H9 (cell line): ENCODE measurements at regions not wholly inside any gene's neighbourhood (a gene's known extent, or its start where the extent isn't known, plus 50 kb on each side); places are given as distances from the start of the nearest gene placed in this dataset.

Experiments
- DNase-seq: peaks from one replicate; pipeline ENCODE4 v3.0.0-alpha.2; 2017
- H2AFZ ChIP-seq: one replicate; pipeline ENCODE4 v1.6.1; 2013; ENCODE audit warnings: mild to moderate bottlenecking, low read length, control low read depth, moderate library complexity
- H2AK5ac ChIP-seq: 2 replicates; pipeline ENCODE4 v1.6.1; 2013; ENCODE audit warnings: low read length, control low read depth, mixed read lengths; ENCODE audit not compliant: insufficient read length
- H2BK120ac ChIP-seq: one replicate; pipeline ENCODE4 v1.6.1; 2013; ENCODE audit warnings: low read depth, mild to moderate bottlenecking, low read length, control low read depth, inconsistent platforms; ENCODE audit not compliant: poor library complexity, severe bottlenecking
- H2BK12ac ChIP-seq: 2 replicates; pipeline ENCODE4 v1.6.1; 2013; ENCODE audit warnings: low read length, control low read depth, mixed read lengths, low read depth; ENCODE audit not compliant: insufficient read length
- H2BK15ac ChIP-seq: 2 replicates; pipeline ENCODE4 v1.6.1; 2013; ENCODE audit warnings: low read depth, low read length, control low read depth
- H2BK20ac ChIP-seq: one replicate; pipeline ENCODE4 v1.6.1; 2013; ENCODE audit warnings: low read depth, mild to moderate bottlenecking, low read length, control low read depth, inconsistent platforms; ENCODE audit not compliant: poor library complexity, severe bottlenecking
- H2BK5ac ChIP-seq: 2 replicates; pipeline ENCODE4 v1.6.1; 2013; ENCODE audit warnings: low read length, control low read depth, mixed read lengths; ENCODE audit not compliant: insufficient read length
- H3K14ac ChIP-seq: 2 replicates; pipeline ENCODE4 v1.6.1; 2013; ENCODE audit warnings: low read length, control low read depth; ENCODE audit not compliant: insufficient read depth
- H3K18ac ChIP-seq: 2 replicates; pipeline ENCODE4 v1.6.1; 2013; ENCODE audit warnings: low read depth, mild to moderate bottlenecking, mixed read lengths, low read length, control low read depth; ENCODE audit not compliant: insufficient read length
- H3K23ac ChIP-seq: 2 replicates; pipeline ENCODE4 v1.6.1; 2013; ENCODE audit warnings: low read length, control low read depth, mixed read lengths, low read depth; ENCODE audit not compliant: insufficient read length
- H3K23me2 ChIP-seq: 2 replicates; pipeline ENCODE4 v1.6.1; 2013; ENCODE audit warnings: low read depth, mild to moderate bottlenecking, mixed read lengths, low read length, control low read depth; ENCODE audit not compliant: insufficient read length, poor library complexity, severe bottlenecking
- H3K27ac ChIP-seq: 2 replicates; pipeline ENCODE4 v1.5.1; 2013; ENCODE audit warnings: low read length, control low read depth, mixed read lengths, low read depth; ENCODE audit not compliant: insufficient read length
- H3K27me3 ChIP-seq: 2 replicates; pipeline ENCODE4 v1.6.1; 2013; ENCODE audit warnings: low read length, control low read depth, inconsistent platforms; ENCODE audit not compliant: insufficient read depth
- H3K4ac ChIP-seq: 2 replicates; pipeline ENCODE4 v1.6.1; 2013; ENCODE audit warnings: low read depth, mild to moderate bottlenecking, control low read depth, inconsistent platforms, low read length, moderate library complexity
- H3K4me1 ChIP-seq: 2 replicates; pipeline ENCODE4 v1.6.1; 2013; ENCODE audit warnings: low read length, control low read depth, inconsistent platforms; ENCODE audit not compliant: insufficient read depth
- H3K4me2 ChIP-seq: 2 replicates; pipeline ENCODE4 v1.6.1; 2013; ENCODE audit warnings: low read length, control low read depth, mixed read lengths; ENCODE audit not compliant: insufficient read length, insufficient read depth
- H3K56ac ChIP-seq: 2 replicates; pipeline ENCODE4 v1.6.1; 2013; ENCODE audit warnings: low read depth, mild to moderate bottlenecking, mixed read lengths, low read length, control low read depth; ENCODE audit not compliant: insufficient read length
- H3K79me1 ChIP-seq: 2 replicates; pipeline ENCODE4 v1.6.1; 2013; ENCODE audit warnings: low read depth, mild to moderate bottlenecking, moderate library complexity, low read length, control low read depth, inconsistent platforms; ENCODE audit not compliant: insufficient read depth, poor library complexity, severe bottlenecking
- H3K79me2 ChIP-seq: 2 replicates; pipeline ENCODE4 v1.6.1; 2013; ENCODE audit warnings: low read length, control low read depth, inconsistent platforms; ENCODE audit not compliant: insufficient read depth
- H3K9ac ChIP-seq: 2 replicates; pipeline ENCODE4 v1.6.1; 2013; ENCODE audit warnings: low read length, control low read depth, mixed read lengths; ENCODE audit not compliant: insufficient read length; ENCODE audit errors: extremely low read depth
- H3K9me3 ChIP-seq: one replicate; pipeline ENCODE4 v1.6.1; 2013; ENCODE audit warnings: low read depth, low read length, inconsistent platforms; ENCODE audit not compliant: control insufficient read depth
- H3T11ph ChIP-seq: one replicate; pipeline ENCODE4 v1.6.1; 2013; ENCODE audit warnings: mild to moderate bottlenecking, low read length, control low read depth, inconsistent platforms
- H4K20me1 ChIP-seq: one replicate; pipeline ENCODE4 v1.6.1; 2013; ENCODE audit not compliant: control insufficient read depth, insufficient read length, insufficient read depth
- H4K5ac ChIP-seq: 2 replicates; pipeline ENCODE4 v1.6.1; 2013; ENCODE audit warnings: low read depth, mild to moderate bottlenecking, mixed read lengths, low read length, control low read depth; ENCODE audit not compliant: insufficient read length
- H4K8ac ChIP-seq: replicated peaks from 2 replicates; pipeline ENCODE4 v1.6.1; 2013; ENCODE audit warnings: low read length, control low read depth, mixed read lengths, low read depth; ENCODE audit not compliant: insufficient read length
- H4K91ac ChIP-seq: 2 replicates; pipeline ENCODE4 v1.6.1; 2013; ENCODE audit warnings: low read depth, mild to moderate bottlenecking, moderate library complexity, mixed read lengths, low read length, control low read depth; ENCODE audit not compliant: insufficient read length
- H3K27ac Mint-ChIP-seq, 3 experiments: 2 replicates in 2 of 3; 3 replicates in 1 of 3; pipeline ENCODE4 v1.8.0; 2020 to 2021; ENCODE audit warnings: mixed read lengths in 3 of 3, mild to moderate bottlenecking in 1 of 3, moderate library complexity in 1 of 3
- H3K27me3 Mint-ChIP-seq: 2 replicates; pipeline ENCODE4 v1.8.0; 2021; ENCODE audit warnings: low read depth, mild to moderate bottlenecking, moderate library complexity, mixed read lengths
- H3K36me3 Mint-ChIP-seq, 3 experiments: 2 replicates in 2 of 3; 3 replicates in 1 of 3; pipeline ENCODE4 v1.8.0; 2020 to 2021; ENCODE audit warnings: low read depth in 3 of 3, mixed read lengths in 3 of 3; ENCODE audit not compliant: insufficient read depth in 1 of 3
- H3K4me1 Mint-ChIP-seq, 2 experiments: 2 replicates each; pipeline ENCODE4 v1.8.0; 2020; ENCODE audit warnings: mixed read lengths in 2 of 2
- H3K4me3 Mint-ChIP-seq, 2 experiments: 2 replicates in 1 of 2; 3 replicates in 1 of 2; pipeline ENCODE4 v1.8.0; 2020 to 2021; ENCODE audit warnings: mild to moderate bottlenecking in 2 of 2, mixed read lengths in 2 of 2, moderate library complexity in 1 of 2
- H3K9me3 Mint-ChIP-seq, 2 experiments: 2 replicates in 1 of 2; 3 replicates in 1 of 2; pipeline ENCODE4 v1.8.0; 2020; ENCODE audit warnings: mild to moderate bottlenecking in 2 of 2, mixed read lengths in 2 of 2, moderate library complexity in 1 of 2
- WGBS: extraction: QIAGEN DNeasy Blood & Tissue Kit; methylation state at CpG from one replicate; pipeline ENCODE4 v1.1.7; 2013; ENCODE audit warnings: missing lambda C conversion rate, low lambda C conversion rate, mixed read lengths; ENCODE audit not compliant: insufficient read length; ENCODE audit errors: extremely low coverage; 5-methylcytosine and 5-hydroxymethylcytosine counted together
- TF ChIP-seq, protein P1 (sequence below): fragments of 200-600 bp; sonication (generic); conservative IDR thresholded peaks from 3 replicates; pipeline ENCODE4 v1.8.0; 2021; ENCODE audit warnings: antibody characterized with exemption, mild to moderate bottlenecking

- H3K27me3 Mint-ChIP-seq: no peaks in the 10 kb centered on the region; the same call in 1 of the 2 replicates
- H3K23me2 ChIP-seq: no peaks in the 10 kb centered on the region
- no peak overlapping the region for H2BK120ac ChIP-seq
- no peak overlapping the region for H4K8ac ChIP-seq
- H3K14ac ChIP-seq: no peak overlapping the region
- no peak overlapping the region for H3K4me2 ChIP-seq
- H3K27ac Mint-ChIP-seq: peak overlapping the region in 1 of 3 experiments; percentile 4; a peak in 1 of 7 replicates
- no peaks in the 10 kb centered on the region for H4K20me1 ChIP-seq
- no peaks in the 10 kb centered on the region for H3K27me3 ChIP-seq
- no peak overlapping the region for H2BK15ac ChIP-seq
- H2BK12ac ChIP-seq: no peak overlapping the region
- H2BK20ac ChIP-seq: no peak overlapping the region
- H3K36me3 Mint-ChIP-seq: no peaks in the 10 kb centered on the region
- H3K4me3 Mint-ChIP-seq: no peak overlapping the region
- whole genome bisulfite sequencing: no CpG with 5 or more reads among the region's 5 CpGs
- H2AK5ac ChIP-seq: no peak overlapping the region
- H3K4ac ChIP-seq: no peak overlapping the region
- no peaks in the 10 kb centered on the region for H3K79me1 ChIP-seq
- peaks cover 15 to 18% of the 10 kb centered on the region in 2 experiments for H3K4me1 Mint-ChIP-seq
- H4K5ac ChIP-seq: no peak overlapping the region
- no peak overlapping the region for H3K56ac ChIP-seq
- DNase-seq: no peak
- H3K9me3 Mint-ChIP-seq: no peaks in the 10 kb centered on the region
- TF ChIP-seq, protein P1, sequence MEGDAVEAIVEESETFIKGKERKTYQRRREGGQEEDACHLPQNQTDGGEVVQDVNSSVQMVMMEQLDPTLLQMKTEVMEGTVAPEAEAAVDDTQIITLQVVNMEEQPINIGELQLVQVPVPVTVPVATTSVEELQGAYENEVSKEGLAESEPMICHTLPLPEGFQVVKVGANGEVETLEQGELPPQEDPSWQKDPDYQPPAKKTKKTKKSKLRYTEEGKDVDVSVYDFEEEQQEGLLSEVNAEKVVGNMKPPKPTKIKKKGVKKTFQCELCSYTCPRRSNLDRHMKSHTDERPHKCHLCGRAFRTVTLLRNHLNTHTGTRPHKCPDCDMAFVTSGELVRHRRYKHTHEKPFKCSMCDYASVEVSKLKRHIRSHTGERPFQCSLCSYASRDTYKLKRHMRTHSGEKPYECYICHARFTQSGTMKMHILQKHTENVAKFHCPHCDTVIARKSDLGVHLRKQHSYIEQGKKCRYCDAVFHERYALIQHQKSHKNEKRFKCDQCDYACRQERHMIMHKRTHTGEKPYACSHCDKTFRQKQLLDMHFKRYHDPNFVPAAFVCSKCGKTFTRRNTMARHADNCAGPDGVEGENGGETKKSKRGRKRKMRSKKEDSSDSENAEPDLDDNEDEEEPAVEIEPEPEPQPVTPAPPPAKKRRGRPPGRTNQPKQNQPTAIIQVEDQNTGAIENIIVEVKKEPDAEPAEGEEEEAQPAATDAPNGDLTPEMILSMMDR: no peak
- H3K79me2 ChIP-seq: no peaks in the 10 kb centered on the region
- peaks cover 4% of the 10 kb centered on the region; the same call in 1 of the 2 replicates for H3K4me1 ChIP-seq
- no peak overlapping the region for H3K27ac ChIP-seq
- no peak overlapping the region for H3T11ph ChIP-seq
- no peak overlapping the region for H3K18ac ChIP-seq
- H3K9ac ChIP-seq: no peak overlapping the region
- H3K23ac ChIP-seq: no peak overlapping the region
- no peak overlapping the region for H2AFZ ChIP-seq
- H3K9me3 ChIP-seq: no peaks in the 10 kb centered on the region
- no peak overlapping the region for H2BK5ac ChIP-seq
- H4K91ac ChIP-seq: no peak overlapping the region
These were observed 1081.5 kb downstream of the VRK1 start for GRCh38 chr14:97878727-97879126.
